ENCODE measurements at regions not wholly inside any gene's neighbourhood (a gene's known extent, or its start where the extent isn't known, plus 50 kb on each side); places are given as distances from the start of the nearest gene placed in this dataset.
"Not testable (repeated sequence)": the region's sequence is repeated elsewhere in the genome, so short reads cannot be mapped to it uniquely, and the experiment has no call there.

DNA sequence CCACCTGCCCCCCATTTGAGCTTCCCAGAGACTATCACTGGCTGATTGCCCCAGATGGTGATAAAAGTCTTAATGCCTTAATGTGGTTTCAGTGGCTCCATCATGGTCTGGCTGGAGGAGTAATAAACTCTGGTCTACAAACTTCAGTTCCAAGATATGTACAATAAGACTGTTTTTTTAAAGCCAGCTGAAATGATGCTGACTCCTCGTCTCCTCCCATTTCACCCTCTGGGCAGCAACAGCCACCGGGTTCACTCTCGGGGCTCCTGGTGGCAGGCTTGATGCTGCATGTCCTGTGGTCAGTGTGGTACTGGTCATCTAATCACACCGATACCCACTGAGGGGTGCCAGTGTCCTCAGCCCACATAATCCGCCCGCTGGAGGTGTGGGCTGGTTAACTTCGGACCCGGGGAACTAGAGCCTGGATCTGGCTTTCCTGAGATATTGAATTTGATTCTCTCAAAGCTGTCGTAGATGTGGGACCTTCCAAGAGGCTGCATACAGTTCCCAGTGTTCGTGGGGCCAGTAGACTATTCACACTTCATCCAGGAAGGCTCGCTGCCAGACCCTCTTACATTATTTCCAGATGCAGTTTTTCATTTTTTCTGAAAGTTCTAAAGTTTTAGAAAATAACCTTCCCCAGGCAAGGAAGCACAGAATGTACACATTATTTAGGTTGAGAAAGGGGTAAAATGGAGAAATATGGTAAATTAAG, 95.3 kb downstream of the GALR1 start:
- WGBS, 5 donors = 83 to 92% (median 87%) methylated on average over 11 of the region's 11 CpGs
- Histone ChIP-seq H3K27ac (no peak overlapping the region), H3K4me3 (no peak overlapping the region), H3K27me3 (replicated peaks in 1 of 7) (peaks cover 0 to 11% (median 0%) of the 10 kb centered on the region in 7 donors), H3K9me3 (peaks cover 0 to 5% (median 0%) of the 10 kb centered on the region in 8 donors), H3K4me1 (no peaks in the 10 kb centered on the region), H3K36me3 (no peaks in the 10 kb centered on the region)
- DNase-seq = no peak
- TF ChIP-seq, protein P1, sequence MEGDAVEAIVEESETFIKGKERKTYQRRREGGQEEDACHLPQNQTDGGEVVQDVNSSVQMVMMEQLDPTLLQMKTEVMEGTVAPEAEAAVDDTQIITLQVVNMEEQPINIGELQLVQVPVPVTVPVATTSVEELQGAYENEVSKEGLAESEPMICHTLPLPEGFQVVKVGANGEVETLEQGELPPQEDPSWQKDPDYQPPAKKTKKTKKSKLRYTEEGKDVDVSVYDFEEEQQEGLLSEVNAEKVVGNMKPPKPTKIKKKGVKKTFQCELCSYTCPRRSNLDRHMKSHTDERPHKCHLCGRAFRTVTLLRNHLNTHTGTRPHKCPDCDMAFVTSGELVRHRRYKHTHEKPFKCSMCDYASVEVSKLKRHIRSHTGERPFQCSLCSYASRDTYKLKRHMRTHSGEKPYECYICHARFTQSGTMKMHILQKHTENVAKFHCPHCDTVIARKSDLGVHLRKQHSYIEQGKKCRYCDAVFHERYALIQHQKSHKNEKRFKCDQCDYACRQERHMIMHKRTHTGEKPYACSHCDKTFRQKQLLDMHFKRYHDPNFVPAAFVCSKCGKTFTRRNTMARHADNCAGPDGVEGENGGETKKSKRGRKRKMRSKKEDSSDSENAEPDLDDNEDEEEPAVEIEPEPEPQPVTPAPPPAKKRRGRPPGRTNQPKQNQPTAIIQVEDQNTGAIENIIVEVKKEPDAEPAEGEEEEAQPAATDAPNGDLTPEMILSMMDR (IDR thresholded peaks at IDR 0.05 in 8 of 11, conservative IDR thresholded peaks at IDR 0.05 in 3 of 11) = no peak
- TF ChIP-seq POLR2AphosphoS5 (IDR thresholded peaks at IDR 0.05) (no peak), POLR2A (IDR thresholded peaks at IDR 0.05) (no peak)
- intact Hi-C loops (cut with DNase I; ENCODE audit: low total_unique reads) = no loop called here

DNA sequence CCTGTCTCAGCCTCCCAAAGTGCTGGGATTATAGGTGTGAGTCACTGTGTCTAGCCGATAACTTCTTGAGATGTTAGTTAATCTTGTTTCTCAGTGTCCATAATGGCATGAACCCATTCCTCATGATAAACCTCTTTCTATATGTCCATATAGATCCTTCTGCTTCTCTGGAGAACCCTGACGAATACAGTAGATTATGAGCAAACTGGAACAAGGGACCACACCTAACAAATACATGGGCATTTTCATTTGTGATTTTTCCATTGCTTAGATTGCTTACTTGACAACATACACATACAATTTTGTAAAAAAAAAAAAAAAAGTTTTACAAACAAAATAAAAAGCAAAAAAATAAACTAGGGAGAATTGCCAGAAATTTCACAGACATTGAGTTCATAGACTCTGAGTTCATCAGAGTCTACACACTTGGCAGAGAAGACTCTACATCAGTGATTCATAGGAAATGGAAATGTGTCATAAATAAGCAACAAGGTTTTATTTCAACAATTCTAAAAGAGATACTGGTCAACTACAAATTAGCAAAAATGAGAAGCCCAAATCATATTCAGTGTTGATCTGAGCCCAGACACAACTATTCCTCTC, 96.7 kb downstream of the GALR1 start:
- Histone ChIP-seq H3K36me3 (no peaks in the 10 kb centered on the region), H3K27ac (no peak overlapping the region), H3K9me3 (peaks cover 0 to 5% (median 0%) of the 10 kb centered on the region in 8 donors), H3K4me1 (no peaks in the 10 kb centered on the region), H3K27me3 (replicated peaks in 1 of 7) (peaks cover 0 to 6% (median 0%) of the 10 kb centered on the region in 7 donors), H3K4me3 (no peak overlapping the region)
- WGBS, 5 donors = 82 to 93% (median 90%) methylated on average over 2 of the region's 2 CpGs
- TF ChIP-seq POLR2A (IDR thresholded peaks at IDR 0.05) (no peak), POLR2AphosphoS5 (IDR thresholded peaks at IDR 0.05) (no peak)
- TF ChIP-seq, protein P1 (IDR thresholded peaks at IDR 0.05 in 8 of 11, conservative IDR thresholded peaks at IDR 0.05 in 3 of 11) = no peak
- no peak for DNase-seq
- intact Hi-C loops (cut with DNase I; ENCODE audit: low total_unique reads) = no loop called here

GRCh38 chr18:77353349-77353748, 103.7 kb downstream of the GALR1 start:
- WGBS, 5 donors = 75 to 80% (median 78%) methylated on average over 3 of the region's 3 CpGs
- H3K4me1 ChIP-seq; H3K27ac ChIP-seq; intact Hi-C loops (cut with DNase I; ENCODE audit: low total_unique reads); H3K4me3 ChIP-seq; H3K36me3 ChIP-seq; H3K9me3 ChIP-seq; DNase-seq: not testable (repeated sequence)
- H3K27me3 ChIP-seq (replicated peaks in 1 of 7) = peaks cover 0 to 28% (median 0%) of the 10 kb centered on the region in 7 donors

DNA sequence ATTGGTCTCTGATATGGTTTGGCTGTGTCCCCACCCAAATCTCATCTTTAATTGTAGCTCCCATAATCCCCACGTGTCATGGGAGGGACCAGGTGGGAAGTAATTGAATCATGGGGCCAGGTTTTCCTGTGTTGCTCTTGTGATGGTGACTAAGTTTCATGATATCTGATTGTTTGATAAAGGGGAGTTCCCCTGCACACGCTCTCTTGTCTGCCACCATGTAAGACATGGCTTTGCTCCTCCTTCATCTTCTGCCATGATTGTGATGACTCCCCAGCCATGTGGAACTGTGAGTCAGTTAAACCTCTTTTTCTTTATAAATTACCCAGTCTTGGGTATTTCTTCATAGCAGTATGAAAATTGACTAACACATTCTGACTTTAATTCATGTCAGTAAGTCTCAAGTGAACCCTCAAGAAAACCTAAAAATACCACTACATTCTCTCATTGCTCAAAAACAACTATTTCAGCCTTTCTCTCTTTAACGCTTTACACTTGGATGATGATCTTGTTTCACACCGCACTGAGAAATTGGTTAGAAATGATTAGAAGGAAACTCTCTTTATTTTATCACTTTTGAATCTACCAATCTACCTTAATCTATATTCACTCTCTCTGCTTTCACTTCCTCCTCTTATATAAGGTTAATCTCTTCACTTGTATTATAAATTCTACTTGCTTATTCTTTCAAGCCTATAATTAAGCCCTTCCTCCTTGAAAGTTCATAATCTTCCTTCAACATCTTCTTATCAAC, 110.1 kb downstream of the GALR1 start:
- no peak overlapping the region for H3K27ac ChIP-seq
- H3K4me3 ChIP-seq = no peak overlapping the region
- peaks cover 0 to 40% (median 17%) of the 10 kb centered on the region in 8 donors for H3K9me3 ChIP-seq
- H3K4me1 ChIP-seq = no peaks in the 10 kb centered on the region
- 46 to 80% (median 51%) methylated on average over 4 of the region's 4 CpGs for WGBS, 5 donors
- intact Hi-C loops (cut with DNase I; ENCODE audit: low total_unique reads) = no loop called here
- no peaks in the 10 kb centered on the region for H3K36me3 ChIP-seq
- peaks cover 0 to 22% (median 0%) of the 10 kb centered on the region in 7 donors for H3K27me3 ChIP-seq (replicated peaks in 1 of 7)
- TF ChIP-seq POLR2A (IDR thresholded peaks at IDR 0.05) (no peak), POLR2AphosphoS5 (IDR thresholded peaks at IDR 0.05) (no peak)
- TF ChIP-seq, protein P1 (IDR thresholded peaks at IDR 0.05 in 8 of 11, conservative IDR thresholded peaks at IDR 0.05 in 3 of 11) = no peak
- DNase-seq = no peak

Measured in spleen (tissue), 11 donors.